Endothelial cell of umbilical vein (primary cell): ENCODE measurements at regions not wholly inside any gene's neighbourhood (a gene's known extent, or its start where the extent isn't known, plus 50 kb on each side); places are given as distances from the start of the nearest gene placed in this dataset.

ENCODE experiments used
- BruUV-seq: library from RNA; stranded (reverse); fragments of 400-500 nt; replicated peaks from 2 replicates; lab custom pipeline; 2021; lab: Mats Ljungman, UMichigan
- CTCF ChIA-PET: fragments of 300-600, 350-600 bp; sonication (Branson Sonifier 250); formaldehyde crosslinking; loops from one replicate; lab custom pipeline; 2021; ENCODE audit warnings: antibody characterized with exemption, inconsistent platforms; lab: Charles Lee
- POLR2A ChIA-PET: fragments of 300-600, 350-600 bp; sonication (Branson Sonifier 250); formaldehyde crosslinking; loops from one replicate; lab custom pipeline; 2021; ENCODE audit warnings: antibody characterized with exemption, inconsistent platforms; lab: Charles Lee
- DNase-seq: peaks from one replicate; pipeline ENCODE4 v3.0.0-alpha.2; 2011; ENCODE audit warnings: low read depth, low spot score
- FAIRE-seq: peaks from 2 replicates; lab custom pipeline; 2011; peaks lifted over from hg19 to GRCh38; lab: Jason Lieb, UNC
- H2AFZ ChIP-seq: 2 replicates; pipeline ENCODE4 v1.6.0; 2012; ENCODE audit warnings: low read depth, low read length, control low read depth, inconsistent platforms
- H3K27ac ChIP-seq: 2 replicates; pipeline ENCODE4 v1.5.1; 2011; ENCODE audit warnings: low read depth, mild to moderate bottlenecking, control low read depth, low read length, moderate library complexity; ENCODE audit not compliant: insufficient read depth
- H3K27me3 ChIP-seq, 2 experiments: 2 replicates each; pipeline versions ENCODE4 v1.6.0 to v1.6.1; 2011; ENCODE audit warnings: low read length in 2 of 2, mixed read lengths in 1 of 2; ENCODE audit not compliant: control insufficient read depth in 2 of 2, insufficient read depth in 2 of 2
- H3K36me3 ChIP-seq, 2 experiments: 2 replicates in 1 of 2; 3 replicates in 1 of 2; pipeline ENCODE4 v1.5.1; 2011; ENCODE audit warnings: low read length in 2 of 2, mild to moderate bottlenecking in 1 of 2, moderate library complexity in 1 of 2; ENCODE audit not compliant: control insufficient read depth in 2 of 2, insufficient read depth in 2 of 2; ENCODE audit errors: extremely low read depth in 1 of 2
- H3K4me1 ChIP-seq: 3 replicates; pipeline ENCODE4 v1.5.1; 2011; ENCODE audit warnings: mild to moderate bottlenecking, low read length; ENCODE audit not compliant: control insufficient read depth, insufficient read depth; ENCODE audit errors: extremely low read depth
- H3K4me2 ChIP-seq: 2 replicates; pipeline ENCODE4 v1.6.1; 2011; ENCODE audit warnings: low read length, control low read depth, mixed read lengths; ENCODE audit not compliant: insufficient read depth
- H3K4me3 ChIP-seq, 3 experiments: fragments of 200-600 bp in 1 of 3; sonication (generic), shearing (Covaris generic) in 1 of 3; replicated peaks in 1 of 3; 2 replicates each; pipeline ENCODE4 v1.5.1; 2011 to 2016; ENCODE audit warnings: control low read depth in 3 of 3, low read length in 3 of 3, mild to moderate bottlenecking in 2 of 3, inconsistent platforms in 1 of 3, low read depth in 1 of 3, moderate library complexity in 1 of 3; ENCODE audit not compliant: insufficient read depth in 1 of 3
- H3K79me2 ChIP-seq: 2 replicates; pipeline ENCODE4 v1.6.0; 2012; ENCODE audit warnings: low read length, inconsistent platforms; ENCODE audit not compliant: control insufficient read depth, insufficient read depth
- H3K9ac ChIP-seq: replicated peaks from 2 replicates; pipeline ENCODE3; 2011; ENCODE audit warnings: low read length, control low read depth; ENCODE audit not compliant: insufficient read depth; ENCODE audit errors: extremely low read depth
- H3K9me1 ChIP-seq: replicated peaks from 3 replicates; pipeline ENCODE4 v1.6.0; 2011; ENCODE audit warnings: mild to moderate bottlenecking, low read length; ENCODE audit not compliant: control insufficient read depth, insufficient read depth; ENCODE audit errors: extremely low read depth
- H3K9me3 ChIP-seq: replicated peaks from 2 replicates; pipeline ENCODE4 v1.5.1; 2012; ENCODE audit warnings: low read length, inconsistent platforms; ENCODE audit not compliant: control insufficient read depth, insufficient read depth
- H4K20me1 ChIP-seq: replicated peaks from 2 replicates; pipeline ENCODE3; 2011; ENCODE audit warnings: mild to moderate bottlenecking, low read length; ENCODE audit not compliant: control insufficient read depth, insufficient read depth; ENCODE audit errors: extremely low read depth
- CTCF ChIP-seq, 2 donors: IDR thresholded peaks; 1 replicate in 1 of 2; 2 replicates in 1 of 2; pipeline ENCODE4 v1.5.1; 2011; ENCODE audit warnings: low read length in 2 of 2, mild to moderate bottlenecking in 2 of 2, moderate library complexity in 2 of 2, control low read depth in 1 of 2, inconsistent platforms in 1 of 2, low read depth in 1 of 2; ENCODE audit not compliant: insufficient read depth in 1 of 2; ENCODE audit errors: extremely low read depth in 1 of 2
- EZH2 ChIP-seq: IDR thresholded peaks from 2 replicates; pipeline ENCODE4 v1.6.1; 2012; ENCODE audit warnings: borderline replicate concordance, low read depth, mild to moderate bottlenecking, moderate library complexity, low read length, inconsistent platforms; ENCODE audit not compliant: severe bottlenecking
- FOS ChIP-seq: IDR thresholded peaks from 2 replicates; pipeline ENCODE4 v1.6.1; 2011; ENCODE audit warnings: mild to moderate bottlenecking, low read length, moderate library complexity, borderline replicate concordance; ENCODE audit not compliant: insufficient read depth
- GATA2 ChIP-seq: IDR thresholded peaks from 2 replicates; pipeline ENCODE4 v1.7.0; 2011; ENCODE audit warnings: low read depth, mild to moderate bottlenecking, moderate library complexity, mixed read lengths, low read length; ENCODE audit not compliant: insufficient read length, insufficient read depth
- JUN ChIP-seq: IDR thresholded peaks from 2 replicates; pipeline ENCODE4 v1.6.1; 2011; ENCODE audit warnings: borderline replicate concordance, low read depth; ENCODE audit not compliant: insufficient read length, insufficient read depth
- MAX ChIP-seq: IDR thresholded peaks from 2 replicates; pipeline ENCODE4 v1.6.1; 2011; ENCODE audit not compliant: insufficient read depth, insufficient read length
- MYC ChIP-seq: IDR thresholded peaks from one replicate; pipeline ENCODE4 v1.6.1; 2011; ENCODE audit warnings: mild to moderate bottlenecking, low read depth, low read length
- POLR2A ChIP-seq: IDR thresholded peaks from 2 replicates; pipeline ENCODE4 v1.6.1; 2012; ENCODE audit warnings: low read depth, mild to moderate bottlenecking, control low read depth, low read length
- POLR2AphosphoS5 ChIP-seq: IDR thresholded peaks from 2 replicates; pipeline ENCODE4 v1.6.1; 2012; ENCODE audit warnings: low read depth, mild to moderate bottlenecking, control low read depth, low read length, moderate library complexity; ENCODE audit not compliant: insufficient read depth
- dilution Hi-C: fragments of 300-500 bp; cut with MboI; formaldehyde crosslinking; loops from one replicate; pipeline ENCODE4 v1.15.0; 2019; ENCODE audit warnings: low sequenced_read_pairs; ENCODE audit not compliant: extremely low pct_ligation_motif_present
- intact Hi-C: fragments of 100-400 bp; cut with micrococcal nuclease; formaldehyde crosslinking; loops from one replicate; pipeline ENCODE4 v1.10.0; 2022

GRCh38 chr4:65063601-65064000 lies 606.7 kb downstream of the EPHA5 start:
- TF ChIP-seq POLR2A (no peak), MAX (no peak), MYC (no peak), FOS (no peak), EZH2 (no peak), CTCF (IDR thresholded peaks at IDR 0.05; ENCODE audit: extremely low read depth in 1 of 2, insufficient read depth in 1 of 2, low read depth in 1 of 2, low read length in 2 of 2) (no peak), GATA2 (no peak), JUN (no peak), POLR2AphosphoS5 (no peak)
- intact Hi-C loops: no loop called here

More at GRCh38 chr4:65063601-65064000, 606.7 kb downstream of the EPHA5 start:
- dilution Hi-C loops: no loop called here
- no peak overlapping the region for H3K9ac ChIP-seq
- H3K4me1 ChIP-seq: no peaks in the 10 kb centered on the region
- H3K36me3 ChIP-seq: no peaks in the 10 kb centered on the region
- H3K27ac ChIP-seq: no peak overlapping the region
- no peaks in the 10 kb centered on the region for H3K27me3 ChIP-seq
- no peak for FAIRE-seq
- no peak overlapping the region for H3K4me2 ChIP-seq
- no TSS peak for BruUV-seq
- no peaks in the 10 kb centered on the region for H3K79me2 ChIP-seq
- H3K9me1 ChIP-seq: no peaks in the 10 kb centered on the region
- no peaks in the 10 kb centered on the region for H4K20me1 ChIP-seq
- POLR2A ChIA-PET: no interaction called here
- H3K9me3 ChIP-seq: no peaks in the 10 kb centered on the region
- H2AFZ ChIP-seq: no peak overlapping the region
- CTCF ChIA-PET: no interaction called here
- H3K4me3 ChIP-seq: no peak overlapping the region
- DNase-seq: no peak
